Activated naive CD4-positive, alpha-beta T cell treated with anti-CD3 and anti-CD28 coated beads, Interleukin-2, amount 50 U/mL, for 72 hours (primary cell): ENCODE measurements at regions not wholly inside any gene's neighbourhood (a gene's known extent, or its start where the extent isn't known, plus 50 kb on each side); places are given as distances from the start of the nearest gene placed in this dataset.

Source experiments
- ATAC-seq, 2 donors: fragments of 150-1000 bp; cut with Tn5 transposase; 2 replicates each; pipeline ENCODE4 v1.10.0; 2021; ENCODE audit warnings: mild to moderate bottlenecking in 2 of 2, moderate library complexity in 2 of 2
- DNase-seq, 2 donors: peaks; one replicate each; pipeline ENCODE4 v3.0.0; 2021 to 2022; ENCODE audit warnings: low spot score in 2 of 2
- H3K27ac Mint-ChIP-seq, 2 donors: one replicate each; pipeline ENCODE4 v1.8.0; 2022; ENCODE audit warnings: mild to moderate bottlenecking in 2 of 2, mixed read lengths in 2 of 2
- H3K36me3 Mint-ChIP-seq, 2 donors: one replicate each; pipeline ENCODE4 v1.8.0; 2022; ENCODE audit warnings: mixed read lengths in 2 of 2
- H3K9me3 Mint-ChIP-seq, 2 donors: one replicate each; pipeline ENCODE4 v1.8.0; 2022; ENCODE audit warnings: mixed read lengths in 2 of 2

DNA sequence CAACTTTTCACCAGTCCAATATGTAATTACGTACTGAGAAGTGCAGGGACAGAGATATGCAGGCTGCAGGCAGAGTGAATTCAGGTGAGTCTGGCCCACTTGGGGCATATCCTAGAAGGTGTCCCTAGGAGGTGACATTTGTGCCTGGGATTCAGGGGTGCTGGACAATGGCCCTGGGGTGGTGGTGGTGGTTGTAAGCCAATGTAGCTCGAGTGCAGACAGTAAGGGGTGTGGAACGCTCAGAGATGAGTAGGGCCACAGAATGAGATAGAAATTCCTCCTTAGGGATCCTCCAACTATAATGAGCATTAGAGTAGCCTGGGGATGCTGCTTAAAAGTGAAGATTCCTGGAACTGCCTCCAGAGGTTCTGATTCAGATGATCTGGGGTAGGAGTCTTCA lies 221.7 kb upstream of the MPHOSPH6 start:
- ATAC-seq (no peak), DNase-seq (no peak)
- Mint-ChIP-seq H3K9me3 (no peaks in the 10 kb centered on the region), H3K36me3 (no peaks in the 10 kb centered on the region), H3K27ac (no peak overlapping the region)

DNA sequence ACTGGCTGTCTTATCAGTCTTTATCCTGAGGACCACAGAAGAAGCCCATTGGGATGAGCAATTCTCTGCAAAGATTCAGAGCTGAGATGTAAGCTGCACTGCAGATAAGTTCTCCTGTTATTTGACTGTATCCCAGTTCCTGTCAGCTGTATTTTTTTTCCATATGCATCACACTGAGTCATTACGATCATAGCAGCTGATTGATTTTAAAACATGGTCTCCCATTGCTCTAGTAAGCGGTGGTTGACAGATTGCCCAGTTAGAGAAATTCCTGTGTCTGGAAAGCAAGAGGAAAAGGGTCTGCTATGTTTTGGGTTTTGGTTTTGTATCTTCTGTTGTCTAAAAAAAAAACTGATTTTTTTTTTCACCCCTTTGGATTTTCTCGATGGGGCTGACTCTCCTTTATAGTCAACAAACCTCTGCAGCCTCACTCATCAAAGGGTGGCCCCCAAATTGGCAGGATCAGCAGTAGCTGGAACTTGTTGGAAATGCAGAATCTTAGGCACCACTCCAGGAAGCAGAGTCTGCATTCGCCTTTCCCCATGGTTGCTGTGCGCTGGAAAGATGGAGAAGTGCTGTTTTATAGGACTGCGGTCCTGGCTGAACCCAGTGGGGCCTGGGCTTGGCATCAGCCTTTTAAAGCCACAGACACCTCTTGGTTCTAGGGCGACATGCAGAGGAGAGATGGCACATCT lies 220.1 kb upstream of the MPHOSPH6 start:
- ATAC-seq = no peak
- no peak for DNase-seq
- Mint-ChIP-seq H3K27ac (no peak overlapping the region), H3K9me3 (no peaks in the 10 kb centered on the region), H3K36me3 (no peaks in the 10 kb centered on the region)

DNA sequence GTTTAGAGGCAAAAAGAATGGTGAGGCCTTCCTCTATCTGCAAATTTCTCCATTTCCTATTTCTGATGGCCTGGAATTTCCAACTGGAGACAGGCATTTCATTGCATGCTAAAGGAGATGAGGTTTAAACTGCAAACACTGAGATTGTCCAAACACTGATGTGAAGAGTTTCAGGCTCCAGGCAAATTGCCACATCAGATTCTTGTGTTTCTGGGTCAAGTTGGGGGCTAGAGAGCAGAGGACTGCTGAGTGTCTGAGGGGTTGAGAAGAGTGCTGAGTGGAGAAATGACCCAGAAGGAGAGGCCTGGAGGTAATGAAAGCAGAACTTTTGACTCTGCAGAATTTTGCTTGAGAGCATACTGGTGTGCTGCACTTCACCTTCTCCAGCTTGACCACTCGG lies 216.7 kb upstream of the MPHOSPH6 start:
- peaks cover 0 to 1% of the 10 kb centered on the region in 2 donors for H3K9me3 Mint-ChIP-seq
- ATAC-seq = no peak
- no peaks in the 10 kb centered on the region for H3K36me3 Mint-ChIP-seq
- no peak overlapping the region for H3K27ac Mint-ChIP-seq
- no peak for DNase-seq

DNA sequence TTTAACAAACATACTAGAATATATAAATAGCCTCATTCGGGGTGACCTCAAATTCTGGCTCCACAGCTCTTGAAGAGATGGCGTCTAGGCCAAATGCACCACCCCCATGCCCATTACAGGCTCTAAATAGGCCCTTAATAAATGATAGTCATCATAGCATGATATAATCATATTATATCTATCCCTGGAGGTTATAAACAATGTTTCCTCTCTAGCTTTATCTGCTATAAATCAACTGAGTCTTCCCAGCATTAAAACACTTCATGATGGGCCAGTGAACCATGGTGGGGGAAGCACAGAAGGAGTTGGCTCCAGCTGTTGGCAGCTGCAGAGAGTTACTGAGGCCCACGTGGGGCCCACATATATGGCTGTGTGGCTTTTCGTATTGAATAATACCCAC lies 214.9 kb upstream of the MPHOSPH6 start:
- ATAC-seq (no peak), DNase-seq (no peak)
- H3K36me3 Mint-ChIP-seq = peaks cover 0 to 6% of the 10 kb centered on the region in 2 donors
- H3K27ac Mint-ChIP-seq = no peak overlapping the region
- H3K9me3 Mint-ChIP-seq = peaks cover 4 to 5% of the 10 kb centered on the region in 2 donors

DNA sequence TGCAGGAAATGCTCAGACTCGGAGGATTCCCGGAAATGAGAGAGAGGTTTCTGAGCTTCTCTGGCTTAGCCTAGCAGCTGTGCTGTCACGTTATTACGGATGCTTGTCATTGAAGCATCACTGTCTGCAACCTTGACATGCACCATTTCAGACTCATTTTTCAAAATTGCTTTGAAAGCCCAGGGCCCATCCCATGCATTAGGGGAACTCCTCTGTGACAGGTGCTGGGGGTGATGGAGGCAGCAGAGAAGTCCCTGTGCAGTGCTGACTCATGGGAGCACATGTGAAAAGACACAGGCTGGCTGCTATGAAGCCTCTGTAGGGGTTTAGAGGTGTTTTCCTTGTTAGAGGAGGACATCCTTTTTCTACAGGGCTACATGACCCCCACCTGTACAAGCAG lies 214.0 kb upstream of the MPHOSPH6 start:
- Mint-ChIP-seq H3K9me3 (peaks cover 4 to 5% of the 10 kb centered on the region in 2 donors), H3K36me3 (peaks cover 0 to 6% of the 10 kb centered on the region in 2 donors), H3K27ac (no peak overlapping the region)
- DNase-seq (no peak), ATAC-seq (no peak)

DNA sequence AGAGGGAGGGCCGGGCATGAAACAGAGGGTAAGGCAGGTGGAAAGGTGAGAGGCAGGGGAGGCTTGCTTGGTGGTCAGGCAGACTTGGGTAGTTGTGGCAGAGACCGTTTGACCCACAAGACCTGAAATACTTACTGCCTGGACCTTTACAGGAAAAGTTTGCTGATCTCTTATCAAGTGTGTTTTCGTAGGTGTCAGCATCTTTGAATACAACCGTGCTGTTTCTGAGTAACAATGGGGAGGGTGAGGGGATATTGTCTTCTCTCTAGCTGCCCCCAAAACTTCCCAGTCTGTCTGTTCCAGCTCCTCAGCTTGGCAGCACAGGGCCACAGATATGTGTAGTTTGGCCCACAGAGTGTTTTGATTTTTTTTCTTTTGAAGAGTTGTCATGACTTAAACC lies 212.5 kb upstream of the MPHOSPH6 start:
- ATAC-seq = no peak
- Mint-ChIP-seq H3K9me3 (peaks cover 4 to 5% of the 10 kb centered on the region in 2 donors), H3K36me3 (peaks cover 0 to 6% of the 10 kb centered on the region in 2 donors), H3K27ac (no peak overlapping the region)
- no peak for DNase-seq

DNA sequence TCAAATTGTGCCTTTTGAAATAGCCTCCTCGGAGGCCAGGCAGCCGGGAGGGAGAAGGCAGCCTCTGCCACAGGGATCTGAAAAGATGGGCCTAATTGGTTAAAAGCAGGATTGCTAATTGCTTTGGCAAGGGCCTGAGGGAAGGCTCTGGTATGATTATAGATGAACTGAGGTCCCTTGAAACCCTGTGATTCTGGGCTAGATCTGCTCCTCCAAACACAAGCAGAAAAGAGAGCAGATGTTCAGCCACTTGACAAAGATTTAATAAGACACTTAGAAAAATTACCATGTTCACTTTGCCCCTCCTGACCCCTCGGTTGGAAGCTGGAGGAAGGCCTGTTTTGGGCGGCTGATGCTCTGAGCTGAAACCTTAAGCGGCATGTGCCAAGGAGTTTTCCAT lies 209.5 kb upstream of the MPHOSPH6 start:
- DNase-seq (no peak), ATAC-seq (no peak)
- H3K27ac Mint-ChIP-seq = no peak overlapping the region
- peaks cover 0 to 6% of the 10 kb centered on the region in 2 donors for H3K36me3 Mint-ChIP-seq
- H3K9me3 Mint-ChIP-seq = peaks cover 4 to 8% of the 10 kb centered on the region in 2 donors

DNA sequence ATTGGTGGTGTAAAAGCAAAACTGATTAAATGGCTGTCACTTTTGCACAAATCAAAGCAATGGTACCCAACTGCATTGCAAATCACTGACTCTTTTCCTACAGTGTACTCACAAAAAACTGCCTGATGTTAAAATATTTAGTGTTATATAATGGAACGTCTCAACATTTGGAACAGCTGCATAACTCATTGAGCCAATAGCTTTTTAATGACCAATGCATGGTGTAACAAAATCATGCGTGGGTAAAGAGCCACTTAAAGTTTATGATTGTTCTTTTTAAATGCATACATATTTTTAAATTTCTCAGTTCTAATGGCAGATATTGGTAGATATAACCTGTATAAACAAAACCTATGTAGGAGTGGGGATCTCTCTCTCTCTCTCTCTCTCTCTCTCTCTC lies 204.0 kb upstream of the MPHOSPH6 start:
- ATAC-seq = no peak
- Mint-ChIP-seq H3K27ac (no peak overlapping the region), H3K36me3 (no peaks in the 10 kb centered on the region), H3K9me3 (peaks cover 0 to 3% of the 10 kb centered on the region in 2 donors)
- DNase-seq = no peak

DNA sequence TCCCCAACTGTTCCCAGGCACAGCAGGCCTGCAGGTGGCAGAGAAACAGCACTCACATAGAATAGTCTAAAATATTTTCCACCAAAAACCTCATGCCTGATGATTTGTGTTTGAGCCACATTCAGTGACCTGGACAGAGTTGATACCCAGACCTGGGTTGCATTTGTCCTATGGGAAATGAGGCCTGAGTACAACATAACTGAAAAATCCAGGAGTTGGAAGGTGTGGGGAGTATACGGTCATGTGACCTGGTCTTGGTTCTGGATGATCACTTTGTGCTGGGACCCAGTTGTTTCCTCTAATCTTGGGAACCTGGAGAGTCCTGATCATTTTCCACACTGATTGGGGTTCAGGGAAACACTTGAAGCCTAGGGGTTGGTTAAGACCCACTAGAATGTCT lies 200.3 kb upstream of the MPHOSPH6 start:
- H3K9me3 Mint-ChIP-seq = peaks cover 0 to 2% of the 10 kb centered on the region in 2 donors
- H3K27ac Mint-ChIP-seq = no peak overlapping the region
- ATAC-seq = no peak
- DNase-seq = no peak
- H3K36me3 Mint-ChIP-seq = no peaks in the 10 kb centered on the region

DNA sequence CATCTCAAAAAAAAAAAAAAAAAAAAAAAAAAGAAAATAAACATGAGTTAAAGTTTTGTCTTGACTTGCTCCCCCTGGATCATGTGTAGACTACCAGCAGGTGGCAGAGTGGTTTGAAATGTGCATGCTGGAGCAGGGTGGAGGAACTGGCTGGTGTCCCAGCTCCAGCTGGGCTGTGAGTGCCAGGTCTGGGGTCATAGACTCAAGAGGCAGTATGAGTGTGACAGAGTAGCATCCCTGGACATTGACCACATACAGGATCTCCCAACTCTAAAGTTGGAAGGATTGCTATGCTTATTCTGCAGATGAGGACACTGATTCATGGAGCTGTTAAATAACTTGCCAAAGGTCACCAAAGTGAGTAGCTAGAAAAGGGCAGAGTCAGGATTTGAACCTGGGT lies 198.0 kb upstream of the MPHOSPH6 start:
- Mint-ChIP-seq H3K36me3 (no peaks in the 10 kb centered on the region), H3K9me3 (no peaks in the 10 kb centered on the region), H3K27ac (no peak overlapping the region)
- ATAC-seq = no peak
- no peak for DNase-seq

DNA sequence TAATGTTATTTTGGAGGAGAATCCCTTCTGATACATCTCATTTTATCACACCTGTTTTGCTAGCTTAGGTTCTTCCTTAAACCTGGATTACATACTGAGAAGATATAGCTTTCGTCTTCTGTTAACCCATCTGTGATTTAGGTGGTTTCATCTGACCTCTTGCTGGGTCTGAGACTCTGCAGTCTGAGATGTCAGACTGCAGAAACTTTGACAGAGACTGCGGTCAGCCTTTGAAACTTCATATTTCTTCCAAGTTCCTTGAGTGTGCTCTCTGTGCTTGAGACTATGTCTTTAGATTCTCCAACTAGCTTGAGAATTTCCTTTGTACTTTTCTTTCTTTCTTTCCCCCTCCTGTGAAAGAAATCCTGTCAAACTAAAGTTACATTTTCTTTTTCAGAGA lies 196.4 kb upstream of the MPHOSPH6 start:
- no peak for ATAC-seq
- no peak for DNase-seq
- H3K9me3 Mint-ChIP-seq = no peaks in the 10 kb centered on the region
- no peaks in the 10 kb centered on the region for H3K36me3 Mint-ChIP-seq
- H3K27ac Mint-ChIP-seq = no peak overlapping the region

DNA sequence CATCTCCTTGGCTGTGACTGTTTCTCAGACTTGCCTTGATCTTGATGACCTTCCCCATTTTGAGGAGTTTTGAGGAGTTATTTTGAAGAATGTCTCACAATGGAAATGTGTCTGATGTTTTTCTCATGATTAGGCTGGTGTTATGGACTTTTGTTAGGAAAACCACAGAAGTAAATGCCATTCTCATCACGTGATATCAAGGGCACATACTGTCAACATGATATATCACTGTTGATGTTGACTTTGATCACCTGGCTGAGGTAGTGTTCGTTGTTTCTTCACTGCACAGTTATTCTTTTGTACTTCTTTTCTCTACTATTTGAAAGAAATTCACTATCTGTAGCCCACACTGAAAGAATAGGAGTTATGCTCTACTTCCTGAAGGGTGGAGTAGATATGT lies 194.7 kb upstream of the MPHOSPH6 start:
- Mint-ChIP-seq H3K27ac (no peak overlapping the region), H3K9me3 (no peaks in the 10 kb centered on the region), H3K36me3 (no peaks in the 10 kb centered on the region)
- DNase-seq (no peak), ATAC-seq (no peak)

DNA sequence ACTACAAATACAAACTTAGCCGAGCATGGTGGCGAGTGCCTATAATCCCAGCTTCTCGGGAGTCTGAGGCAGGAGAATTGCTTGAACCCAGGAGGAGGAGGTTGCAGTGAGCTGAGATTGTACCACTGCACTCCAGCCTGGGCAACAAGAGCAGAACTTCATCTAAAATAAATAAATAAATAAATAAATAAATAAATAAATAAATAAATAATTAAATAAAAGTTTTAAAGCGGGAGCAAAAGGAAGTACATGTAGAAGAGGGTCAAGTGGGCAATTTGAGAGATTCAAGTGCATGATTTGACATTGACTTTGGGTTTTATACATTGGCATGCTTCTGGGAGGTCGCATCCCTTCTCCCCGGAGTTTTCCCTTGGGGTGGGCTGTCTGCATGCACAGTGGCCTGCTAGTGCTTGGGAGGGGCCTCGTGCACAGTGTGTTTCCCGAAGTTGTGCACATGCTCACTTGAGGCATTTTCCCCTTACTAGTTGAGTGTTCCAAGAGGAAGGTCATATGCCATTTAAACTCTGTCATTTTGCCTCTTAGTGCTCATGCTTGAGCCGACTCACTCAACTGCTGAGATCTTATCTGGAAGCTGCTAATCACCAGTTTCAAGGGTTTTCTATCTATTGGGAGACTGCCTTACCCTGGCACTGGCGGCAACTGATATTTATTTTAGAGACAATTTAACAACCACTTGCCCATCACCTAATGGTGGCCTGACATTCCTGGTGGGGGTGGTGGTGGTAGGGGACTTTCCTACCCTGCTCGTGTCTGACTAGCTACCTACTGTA lies 193.2 kb upstream of the MPHOSPH6 start:
- Mint-ChIP-seq H3K36me3 (no peaks in the 10 kb centered on the region), H3K9me3 (no peaks in the 10 kb centered on the region), H3K27ac (no peak overlapping the region)
- ATAC-seq (no peak), DNase-seq (no peak)

DNA sequence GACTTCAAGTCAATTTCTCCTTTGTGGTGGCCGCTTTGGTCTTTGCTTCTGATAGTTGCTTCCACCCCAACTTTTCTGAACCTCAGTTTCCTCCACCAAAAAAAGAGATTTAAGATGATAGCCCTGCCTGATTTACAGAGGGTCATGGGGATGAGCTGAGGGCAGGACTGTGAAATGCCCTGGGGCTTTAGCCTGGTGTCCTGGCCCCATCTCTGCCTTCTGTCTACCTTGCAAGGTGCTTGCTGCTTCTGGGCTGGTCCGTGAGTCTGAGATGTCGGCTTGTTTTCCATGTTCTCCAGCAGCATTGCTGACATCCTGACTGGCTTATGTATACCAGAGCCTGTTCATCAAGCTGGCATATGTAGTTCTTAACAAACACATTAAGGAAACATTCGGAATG lies 191.9 kb upstream of the MPHOSPH6 start:
- no peak for ATAC-seq
- no peaks in the 10 kb centered on the region for H3K9me3 Mint-ChIP-seq

DNA sequence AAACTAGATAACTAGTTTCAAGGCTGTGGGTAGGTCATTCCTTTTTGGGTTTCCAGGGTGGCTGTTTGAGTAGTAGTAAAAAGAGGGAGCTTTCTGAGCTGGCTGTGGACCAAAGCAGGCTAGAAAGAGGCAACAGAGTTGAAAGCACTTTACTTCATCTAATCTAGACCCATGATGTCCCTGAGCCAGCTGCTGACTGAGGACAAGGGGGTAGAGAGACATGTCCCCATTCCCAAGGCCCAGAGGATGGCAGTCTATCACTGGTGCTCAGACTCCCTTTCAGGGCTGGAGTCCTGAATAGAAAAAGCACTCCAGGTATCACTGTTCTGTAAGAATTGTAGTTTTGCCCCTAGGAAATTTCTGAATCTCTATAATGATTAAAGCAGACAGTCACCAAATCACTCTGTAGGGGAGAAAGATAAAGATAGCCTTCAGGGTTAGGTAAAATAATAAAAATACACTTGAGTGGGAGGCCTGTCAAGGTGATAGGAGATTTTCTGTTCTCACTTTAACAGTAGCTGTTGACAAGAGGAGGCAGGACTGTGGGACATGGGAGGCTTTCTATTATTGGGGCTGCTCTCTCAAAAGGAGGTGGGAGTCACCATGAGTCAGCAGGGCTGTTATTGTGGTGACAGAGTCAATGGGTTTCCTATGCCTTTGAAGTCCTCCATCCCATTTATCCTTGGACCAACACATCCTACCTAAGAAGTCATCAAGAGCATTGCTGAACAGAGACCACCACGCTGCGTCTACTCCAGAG lies 190.2 kb upstream of the MPHOSPH6 start:
- DNase-seq (no peak), ATAC-seq (no peak)
- H3K36me3 Mint-ChIP-seq = no peaks in the 10 kb centered on the region
- no peak overlapping the region for H3K27ac Mint-ChIP-seq
- no peaks in the 10 kb centered on the region for H3K9me3 Mint-ChIP-seq

More for the DNA sequence above, 191.9 kb upstream of the MPHOSPH6 start:
- Mint-ChIP-seq H3K36me3 (no peaks in the 10 kb centered on the region), H3K27ac (no peak overlapping the region)
- no peak for DNase-seq

DNA sequence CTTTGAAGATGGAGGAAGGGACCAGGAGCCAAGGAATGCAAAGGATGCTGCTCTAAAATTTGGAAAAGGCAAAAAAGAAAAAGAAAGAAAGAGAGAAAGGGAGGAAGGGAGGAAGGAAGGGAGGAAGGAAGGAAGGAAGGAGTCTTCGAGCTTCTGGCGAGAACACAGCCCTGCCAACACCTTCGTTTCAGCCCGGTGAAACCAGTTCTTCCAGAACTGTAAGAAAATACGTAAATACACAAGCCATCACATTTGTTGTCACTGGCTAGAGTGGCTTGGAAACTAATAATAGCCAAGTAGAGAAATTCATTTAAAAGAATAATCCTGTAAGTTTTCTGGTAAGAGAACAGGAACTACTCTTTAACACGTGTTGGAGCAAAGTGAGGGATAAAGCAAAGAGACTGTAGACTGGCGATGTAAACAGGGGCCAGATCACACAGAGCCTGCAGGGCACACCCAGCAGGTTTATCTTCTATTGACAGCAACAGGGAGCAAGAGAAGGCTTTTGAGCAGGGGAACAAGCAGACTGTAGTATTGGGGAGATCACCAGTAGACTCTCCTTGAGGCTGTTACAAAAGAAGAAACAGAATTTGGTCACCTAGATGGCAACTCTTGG lies 188.7 kb upstream of the MPHOSPH6 start:
- no peak for DNase-seq
- Mint-ChIP-seq H3K9me3 (no peaks in the 10 kb centered on the region), H3K27ac (no peak overlapping the region), H3K36me3 (no peaks in the 10 kb centered on the region)
- ATAC-seq = no peak

DNA sequence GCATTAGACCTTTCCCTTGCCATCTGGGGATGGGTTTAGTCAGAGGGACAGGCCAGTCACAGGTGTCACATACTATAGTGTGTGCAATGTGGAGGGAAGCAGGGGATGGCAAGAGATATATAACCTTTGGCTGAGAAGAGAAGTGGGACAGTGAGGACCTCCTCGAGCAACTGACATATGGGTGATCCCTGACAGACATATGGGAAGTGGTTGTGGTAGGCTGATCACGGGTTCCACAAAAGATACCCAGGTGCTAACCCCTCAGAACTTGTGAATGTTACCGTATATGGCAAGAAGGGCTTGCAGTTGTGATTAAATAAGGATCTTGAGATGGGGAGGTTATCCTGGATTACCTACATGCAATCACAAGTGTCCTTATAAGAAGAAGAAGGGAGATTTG lies 188.1 kb upstream of the MPHOSPH6 start:
- no peaks in the 10 kb centered on the region for H3K36me3 Mint-ChIP-seq
- no peaks in the 10 kb centered on the region for H3K9me3 Mint-ChIP-seq
- no peak for ATAC-seq
- no peak for DNase-seq
- no peak overlapping the region for H3K27ac Mint-ChIP-seq
